HepG2 (cell line): ENCODE measurements at regions not wholly inside any gene's neighbourhood (a gene's known extent, or its start where the extent isn't known, plus 50 kb on each side); places are given as distances from the start of the nearest gene placed in this dataset.
"Not testable (repeated sequence)": the region's sequence is repeated elsewhere in the genome, so short reads cannot be mapped to it uniquely, and the experiment has no call there.

ENCODE experiments used
- ATAC-seq: fragments of 200-7000 bp; cut with Tn5 transposase; 3 replicates; pipeline ENCODE4 v1.9.1; 2020; ENCODE audit warnings: mild to moderate bottlenecking, moderate library complexity
- BruUV-seq: library from RNA; stranded (reverse); fragments of 400-500 nt; replicated peaks from 2 replicates; lab custom pipeline; 2021; lab: Mats Ljungman, UMichigan
- CTCF ChIA-PET: fragments of 300-600 bp; formaldehyde crosslinking; extraction: SDS; loops from one replicate; lab custom pipeline; 2021; ENCODE audit warnings: low total read pairs, inconsistent platforms, low intra/inter-chr PET ratio; lab: Yijun Ruan, JAX
- POLR2A ChIA-PET: fragments of 350-600 bp; sonication (Branson Sonifier 250); formaldehyde crosslinking; loops from one replicate; lab custom pipeline; 2020; ENCODE audit warnings: antibody characterized with exemption, inconsistent platforms; lab: Yijun Ruan, JAX
- DNase-seq: peaks from one replicate; pipeline ENCODE4 v3.0.0-alpha.2; 2015; ENCODE audit warnings: low spot score
- FAIRE-seq: peaks from 3 replicates; lab custom pipeline; 2011; peaks lifted over from hg19 to GRCh38; lab: Jason Lieb, UNC
- H2AFZ ChIP-seq: one replicate; pipeline ENCODE4 v1.6.1; 2011; ENCODE audit warnings: low read length, inconsistent platforms
- H3K27ac ChIP-seq: fragments of 300-600 bp; 3 replicates; pipeline ENCODE4 v1.8.0; 2011; ENCODE audit warnings: mixed run types, mild to moderate bottlenecking, mixed read lengths, low read length, inconsistent platforms; ENCODE audit not compliant: insufficient read depth; ENCODE audit errors: extremely low read length
- H3K27me3 ChIP-seq, 2 experiments: fragments of 200-600 bp in 1 of 2; 2 replicates in 1 of 2; 3 replicates in 1 of 2; pipeline versions ENCODE4 v1.6.0 to v1.8.0; 2011; ENCODE audit warnings: low read length in 2 of 2, mild to moderate bottlenecking in 2 of 2, moderate library complexity in 2 of 2, inconsistent platforms in 1 of 2; ENCODE audit not compliant: insufficient read depth in 2 of 2, control insufficient read depth in 1 of 2
- H3K36me3 ChIP-seq, 2 experiments: fragments of 200-600 bp in 1 of 2; replicated peaks in 1 of 2; 2 replicates in 1 of 2; 3 replicates in 1 of 2; pipeline versions ENCODE4 v1.5.1 to v1.8.0; 2011; ENCODE audit warnings: low read length in 2 of 2, inconsistent platforms in 1 of 2; ENCODE audit not compliant: insufficient read depth in 2 of 2, control insufficient read depth in 1 of 2
- H3K4me1 ChIP-seq: 2 replicates; pipeline ENCODE4 v1.5.1; 2012; ENCODE audit warnings: low read length, inconsistent platforms; ENCODE audit not compliant: insufficient read depth
- H3K4me2 ChIP-seq: 2 replicates; pipeline ENCODE4 v1.6.0; 2011; ENCODE audit warnings: low read depth, low read length, inconsistent platforms
- H3K4me3 ChIP-seq, 3 experiments: fragments of 200-600 bp in 1 of 3; sonication (generic), shearing (Covaris generic) in 1 of 3; replicated peaks in 1 of 3; 2 replicates each; pipeline ENCODE4 v1.5.1; 2011 to 2016; ENCODE audit warnings: low read length in 3 of 3, inconsistent platforms in 2 of 3, low read depth in 2 of 3, mild to moderate bottlenecking in 2 of 3, control low read depth in 1 of 3, mixed read lengths in 1 of 3; ENCODE audit not compliant: insufficient read depth in 1 of 3
- H3K79me2 ChIP-seq: one replicate; pipeline ENCODE4 v1.6.1; 2011; ENCODE audit warnings: low read length, inconsistent platforms; ENCODE audit not compliant: insufficient read depth
- H3K9ac ChIP-seq: 2 replicates; pipeline ENCODE4 v1.6.0; 2011; ENCODE audit warnings: mild to moderate bottlenecking, low read depth, low read length, inconsistent platforms; ENCODE audit not compliant: insufficient read depth
- H3K9me3 ChIP-seq: 2 replicates; pipeline ENCODE4 v1.5.1; 2012; ENCODE audit warnings: mild to moderate bottlenecking, low read length
- H4K20me1 ChIP-seq: 2 replicates; pipeline ENCODE4 v1.6.0; 2011; ENCODE audit warnings: inconsistent platforms, mild to moderate bottlenecking, low read length, moderate library complexity; ENCODE audit not compliant: insufficient read depth
- CHD2 ChIP-seq: IDR thresholded peaks from 2 replicates; pipeline ENCODE4 v1.6.1; 2011; ENCODE audit warnings: low read depth, low read length, improper control_type of control experiment
- HNF1A ChIP-seq, 2 experiments: sonication (generic) in 1 of 2; formaldehyde crosslinking in 1 of 2; IDR thresholded peaks; 2 replicates each; pipeline versions ENCODE4 v1.4.0 to v1.6.1; 2016 to 2020; ENCODE audit warnings: borderline replicate concordance in 1 of 2, low read depth in 1 of 2, mild to moderate bottlenecking in 1 of 2, missing genetic modification reagents in 1 of 2
- MED13 ChIP-seq: sonication (generic); formaldehyde crosslinking; IDR thresholded peaks from 2 replicates; pipeline ENCODE4 v1.5.0; 2020; ENCODE audit warnings: missing genetic modification reagents
- MXI1 ChIP-seq: IDR thresholded peaks from 3 replicates; pipeline ENCODE4 v1.6.1; 2012; ENCODE audit warnings: low read depth, low read length, inconsistent platforms, borderline replicate concordance
- SMARCE1 ChIP-seq: fragments of 450-650 bp; IDR thresholded peaks from 2 replicates; pipeline ENCODE4 v1.6.1; 2017; ENCODE audit warnings: borderline replicate concordance
- U2AF2 ChIP-seq: fragments of 200-400 bp; formaldehyde crosslinking; IDR thresholded peaks from 2 replicates; pipeline ENCODE4 v1.6.1; 2017; ENCODE audit warnings: low read depth, mild to moderate bottlenecking, low read length
- ZNF557 ChIP-seq: sonication (generic); formaldehyde crosslinking; IDR thresholded peaks from 2 replicates; pipeline ENCODE4 v1.4.0; 2020; ENCODE audit warnings: missing genetic modification reagents
- WGBS: methylation state at CpG from one replicate; pipeline ENCODE4 v1.1.6; 2017; ENCODE audit warnings: low lambda C conversion rate; 5-methylcytosine and 5-hydroxymethylcytosine counted together
- in situ Hi-C: cut with HindIII; loops from 2 replicates; pipeline ENCODE4 v1.10.0; 2017; ENCODE audit warnings: low pct_unique_long_range_greater_than_20kb; ENCODE audit not compliant: extremely low pct_ligation_motif_present
- intact Hi-C: fragments of 100-400 bp; cut with micrococcal nuclease; formaldehyde crosslinking; loops from one replicate; pipeline ENCODE4 v1.10.0; 2022; ENCODE audit not compliant: unreplicated experiment

GRCh38 chr4:24179201-24179840 lies 289.5 kb upstream of the PPARGC1A start:
- no TSS peak for BruUV-seq
- ChIA-PET CTCF (no interaction called here), POLR2A (no interaction called here)
- Histone ChIP-seq H3K4me3 (no peak overlapping the region), H3K27ac (no peak overlapping the region), H3K79me2 (no peaks in the 10 kb centered on the region), H3K9me3 (no peaks in the 10 kb centered on the region), H3K9ac (no peak overlapping the region), H3K4me2 (no peak overlapping the region), H3K4me1 (no peaks in the 10 kb centered on the region), H3K27me3 (no peaks in the 10 kb centered on the region), H2AFZ (no peak overlapping the region), H4K20me1 (no peaks in the 10 kb centered on the region), H3K36me3 (no peaks in the 10 kb centered on the region)
- WGBS = 27% methylated on average over 4 of the region's 4 CpGs
- TF ChIP-seq U2AF2 (no peak), SMARCE1 (no peak), MED13 (CRISPR knock-in tag) (no peak), CHD2 (no peak), ZNF557 (no peak), MXI1 (no peak), HNF1A (IDR thresholded peaks at IDR 0.05; ENCODE audit: low read depth) (no peak), HNF1A (CRISPR knock-in tag; IDR thresholded peaks at IDR 0.05; ENCODE audit: borderline replicate concordance) (no peak)
- intact Hi-C loops = no loop called here
- in situ Hi-C loops = no loop called here
- FAIRE-seq (no peak), ATAC-seq (no peak), DNase-seq (no peak)

- POLR2A ChIA-PET, H3K27ac ChIP-seq, H4K20me1 ChIP-seq, H3K36me3 ChIP-seq, H3K9me3 ChIP-seq, H3K4me2 ChIP-seq, CTCF ChIA-PET, FAIRE-seq, H3K9ac ChIP-seq, H3K79me2 ChIP-seq, H3K4me1 ChIP-seq, H3K27me3 ChIP-seq, H3K4me3 ChIP-seq, BruUV-seq, ATAC-seq, in situ Hi-C loops, intact Hi-C loops, H2AFZ ChIP-seq, DNase-seq: not testable (repeated sequence)
- 0% methylated on average over 2 of the region's 2 CpGs for WGBS
Measured at GRCh38 chr4:24177443-24177842, 287.6 kb upstream of the PPARGC1A start.
